ENCODE measurements at regions not wholly inside any gene's neighbourhood (a gene's known extent, or its start where the extent isn't known, plus 50 kb on each side); places are given as distances from the start of the nearest gene placed in this dataset.

DNA sequence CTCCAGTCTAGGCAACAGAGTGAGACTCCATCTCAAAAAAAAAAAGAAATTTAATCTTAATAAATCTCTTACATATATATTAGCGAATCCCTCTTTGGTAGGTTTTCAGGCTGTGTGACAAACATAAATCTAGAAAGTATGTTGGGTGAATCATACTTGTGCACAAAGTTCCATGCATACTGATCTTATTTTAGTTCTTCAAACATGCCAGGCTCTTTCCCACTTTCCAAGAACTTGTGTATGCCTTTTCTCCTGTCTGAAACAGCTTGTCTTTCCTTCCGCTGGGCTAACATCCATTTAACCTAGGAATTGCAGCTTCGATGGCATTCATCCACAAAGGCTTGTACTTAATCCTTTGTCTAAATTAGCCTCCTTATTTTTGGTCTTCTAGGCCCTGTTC, 156.6 kb upstream of the CASK start:
- H3K79me2 ChIP-seq (ENCODE audit: insufficient read depth, low read length) = no peaks in the 10 kb centered on the region
- H3K4me3 ChIP-seq (ENCODE audit: insufficient read depth, low read length, poor library complexity, severe bottlenecking) = no peak overlapping the region
- no peaks in the 10 kb centered on the region for H3K9me2 ChIP-seq (replicated peaks; ENCODE audit: insufficient read depth, low read length)
- H2AFZ ChIP-seq (ENCODE audit: low read depth, low read length, severe bottlenecking) = no peak overlapping the region
- no peak overlapping the region for H3K9ac ChIP-seq (ENCODE audit: low read length)
- H3K4me2 ChIP-seq (ENCODE audit: low read depth, low read length, poor library complexity, severe bottlenecking) = no peak overlapping the region
- H3K27me3 ChIP-seq (ENCODE audit: low read length) = no peaks in the 10 kb centered on the region
- H4K20me1 ChIP-seq (ENCODE audit: low read depth, low read length) = no peaks in the 10 kb centered on the region
- TF ChIP-seq, protein P1, sequence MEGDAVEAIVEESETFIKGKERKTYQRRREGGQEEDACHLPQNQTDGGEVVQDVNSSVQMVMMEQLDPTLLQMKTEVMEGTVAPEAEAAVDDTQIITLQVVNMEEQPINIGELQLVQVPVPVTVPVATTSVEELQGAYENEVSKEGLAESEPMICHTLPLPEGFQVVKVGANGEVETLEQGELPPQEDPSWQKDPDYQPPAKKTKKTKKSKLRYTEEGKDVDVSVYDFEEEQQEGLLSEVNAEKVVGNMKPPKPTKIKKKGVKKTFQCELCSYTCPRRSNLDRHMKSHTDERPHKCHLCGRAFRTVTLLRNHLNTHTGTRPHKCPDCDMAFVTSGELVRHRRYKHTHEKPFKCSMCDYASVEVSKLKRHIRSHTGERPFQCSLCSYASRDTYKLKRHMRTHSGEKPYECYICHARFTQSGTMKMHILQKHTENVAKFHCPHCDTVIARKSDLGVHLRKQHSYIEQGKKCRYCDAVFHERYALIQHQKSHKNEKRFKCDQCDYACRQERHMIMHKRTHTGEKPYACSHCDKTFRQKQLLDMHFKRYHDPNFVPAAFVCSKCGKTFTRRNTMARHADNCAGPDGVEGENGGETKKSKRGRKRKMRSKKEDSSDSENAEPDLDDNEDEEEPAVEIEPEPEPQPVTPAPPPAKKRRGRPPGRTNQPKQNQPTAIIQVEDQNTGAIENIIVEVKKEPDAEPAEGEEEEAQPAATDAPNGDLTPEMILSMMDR (IDR thresholded peaks at IDR 0.05; ENCODE audit: insufficient read depth, low read length, poor library complexity, severe bottlenecking) = no peak
- no peak for TF ChIP-seq EZH2phosphoT487 (conservative IDR thresholded peaks at IDR 0.05; ENCODE audit: low read length)
- H3K9me3 ChIP-seq (ENCODE audit: insufficient read depth, low read length) = no peaks in the 10 kb centered on the region
- H3F3A ChIP-seq (ENCODE audit: insufficient read depth) = no peaks in the 10 kb centered on the region
- no peak overlapping the region for H3K27ac ChIP-seq (ENCODE audit: low read depth, low read length)
- no peaks in the 10 kb centered on the region for H3K36me3 ChIP-seq (ENCODE audit: low read length)

DNA sequence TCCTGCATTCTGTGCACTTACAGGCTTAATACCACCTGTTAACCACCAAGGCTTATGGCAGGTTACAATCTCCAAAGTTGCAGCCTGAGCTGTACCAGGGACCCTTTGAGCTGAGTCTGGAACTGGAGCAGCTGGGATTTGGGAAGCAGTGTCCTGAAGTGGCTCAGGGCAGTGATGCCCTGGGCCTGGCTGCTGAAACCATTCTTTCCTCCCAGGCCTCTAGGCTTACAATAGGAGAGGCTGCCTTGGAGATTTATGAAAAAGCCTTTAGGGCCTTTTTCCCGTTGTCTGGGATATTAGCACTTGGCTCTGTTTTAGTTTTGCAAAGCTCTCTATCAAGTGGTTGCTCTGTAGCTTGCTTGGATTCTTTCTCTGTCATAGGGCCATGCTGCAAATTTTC, 154.3 kb upstream of the CASK start:
- Histone ChIP-seq H3K9ac (ENCODE audit: low read length) (no peak overlapping the region), H2AFZ (ENCODE audit: low read depth, low read length, severe bottlenecking) (no peak overlapping the region), H3K79me2 (ENCODE audit: insufficient read depth, low read length) (no peaks in the 10 kb centered on the region), H3K9me3 (ENCODE audit: insufficient read depth, low read length) (no peaks in the 10 kb centered on the region), H3K27me3 (ENCODE audit: low read length) (no peaks in the 10 kb centered on the region), H3K4me2 (ENCODE audit: low read depth, low read length, poor library complexity, severe bottlenecking) (no peak overlapping the region), H3K27ac (ENCODE audit: low read depth, low read length) (no peak overlapping the region), H3K9me2 (replicated peaks; ENCODE audit: insufficient read depth, low read length) (no peaks in the 10 kb centered on the region), H3F3A (ENCODE audit: insufficient read depth) (no peaks in the 10 kb centered on the region), H4K20me1 (ENCODE audit: low read depth, low read length) (no peaks in the 10 kb centered on the region), H3K4me3 (ENCODE audit: insufficient read depth, low read length, poor library complexity, severe bottlenecking) (no peak overlapping the region), H3K36me3 (ENCODE audit: low read length) (no peaks in the 10 kb centered on the region)
- no peak for TF ChIP-seq EZH2phosphoT487 (conservative IDR thresholded peaks at IDR 0.05; ENCODE audit: low read length)
- TF ChIP-seq, protein P1 (IDR thresholded peaks at IDR 0.05; ENCODE audit: insufficient read depth, low read length, poor library complexity, severe bottlenecking) = no peak

DNA sequence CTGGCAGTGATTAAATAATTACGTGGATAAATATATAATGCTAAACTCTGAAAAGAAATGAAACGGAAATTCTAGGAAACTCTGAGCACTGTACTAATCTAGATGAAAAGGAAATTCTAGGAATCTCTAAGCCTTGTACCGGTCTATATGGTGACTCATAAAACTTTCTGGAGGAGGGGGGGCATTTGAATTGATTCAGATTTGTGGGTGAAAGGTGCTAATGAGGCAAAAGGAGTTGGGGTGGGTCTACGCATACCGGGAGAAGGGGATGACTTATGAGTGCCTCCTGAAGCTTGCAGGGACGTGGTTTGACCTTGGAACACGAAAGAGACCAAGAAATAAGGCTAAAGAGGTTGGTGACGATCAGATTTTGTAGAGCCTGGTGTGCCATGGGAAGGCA, 151.7 kb upstream of the CASK start:
- TF ChIP-seq, protein P1 (IDR thresholded peaks at IDR 0.05; ENCODE audit: insufficient read depth, low read length, poor library complexity, severe bottlenecking) = no peak
- TF ChIP-seq EZH2phosphoT487 (conservative IDR thresholded peaks at IDR 0.05; ENCODE audit: low read length) = no peak
- H2AFZ ChIP-seq (ENCODE audit: low read depth, low read length, severe bottlenecking) = no peak overlapping the region
- no peaks in the 10 kb centered on the region for H3K27me3 ChIP-seq (ENCODE audit: low read length)
- H3K9me3 ChIP-seq (ENCODE audit: insufficient read depth, low read length) = no peaks in the 10 kb centered on the region
- no peaks in the 10 kb centered on the region for H3F3A ChIP-seq (ENCODE audit: insufficient read depth)
- no peaks in the 10 kb centered on the region for H3K9me2 ChIP-seq (replicated peaks; ENCODE audit: insufficient read depth, low read length)
- no peaks in the 10 kb centered on the region for H3K36me3 ChIP-seq (ENCODE audit: low read length)
- H4K20me1 ChIP-seq (ENCODE audit: low read depth, low read length) = no peaks in the 10 kb centered on the region
- H3K4me3 ChIP-seq (ENCODE audit: insufficient read depth, low read length, poor library complexity, severe bottlenecking) = no peak overlapping the region
- H3K9ac ChIP-seq (ENCODE audit: low read length) = no peak overlapping the region
- no peak overlapping the region for H3K27ac ChIP-seq (ENCODE audit: low read depth, low read length)
- H3K79me2 ChIP-seq (ENCODE audit: insufficient read depth, low read length) = no peaks in the 10 kb centered on the region
- H3K4me2 ChIP-seq (ENCODE audit: low read depth, low read length, poor library complexity, severe bottlenecking) = no peak overlapping the region

DNA sequence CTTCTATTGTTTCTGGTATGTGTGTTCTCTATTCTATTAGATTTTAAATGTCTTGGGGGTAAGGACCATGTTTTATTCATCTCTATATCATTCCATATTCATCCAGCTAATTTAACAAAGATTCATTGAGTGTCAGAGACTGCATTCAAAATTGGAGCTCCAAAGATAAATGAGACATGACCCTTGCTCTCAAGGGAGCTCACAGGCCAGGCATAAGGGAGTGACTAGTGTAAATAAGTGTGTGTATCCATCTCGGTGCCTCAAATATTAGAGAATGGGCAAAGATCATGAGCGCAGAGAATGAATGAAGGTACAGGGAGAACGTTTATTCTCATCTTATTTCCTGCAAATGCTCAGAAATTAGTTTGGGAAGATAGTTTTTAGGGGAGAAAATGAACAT, 150.1 kb upstream of the CASK start:
- Histone ChIP-seq H3K9me2 (replicated peaks; ENCODE audit: insufficient read depth, low read length) (no peaks in the 10 kb centered on the region), H3K9ac (ENCODE audit: low read length) (no peak overlapping the region), H3K9me3 (ENCODE audit: insufficient read depth, low read length) (no peaks in the 10 kb centered on the region), H3K4me2 (ENCODE audit: low read depth, low read length, poor library complexity, severe bottlenecking) (no peak overlapping the region), H3K36me3 (ENCODE audit: low read length) (no peaks in the 10 kb centered on the region), H3K4me3 (ENCODE audit: insufficient read depth, low read length, poor library complexity, severe bottlenecking) (no peak overlapping the region), H4K20me1 (ENCODE audit: low read depth, low read length) (no peaks in the 10 kb centered on the region), H3K27me3 (ENCODE audit: low read length) (no peaks in the 10 kb centered on the region), H3K79me2 (ENCODE audit: insufficient read depth, low read length) (no peaks in the 10 kb centered on the region), H3F3A (ENCODE audit: insufficient read depth) (no peaks in the 10 kb centered on the region), H3K27ac (ENCODE audit: low read depth, low read length) (no peak overlapping the region), H2AFZ (ENCODE audit: low read depth, low read length, severe bottlenecking) (no peak overlapping the region)
- TF ChIP-seq, protein P1 (IDR thresholded peaks at IDR 0.05; ENCODE audit: insufficient read depth, low read length, poor library complexity, severe bottlenecking) = no peak
- TF ChIP-seq EZH2phosphoT487 (conservative IDR thresholded peaks at IDR 0.05; ENCODE audit: low read length) = no peak

Measured in SU-DHL-6 (cell line).